GM04504 (cell line): ENCODE measurements at regions not wholly inside any gene's neighbourhood (a gene's known extent, or its start where the extent isn't known, plus 50 kb on each side); places are given as distances from the start of the nearest gene placed in this dataset.

Experiments
- DNase-seq: peaks from one replicate; pipeline ENCODE4 v3.0.0-alpha.2; 2012; ENCODE audit warnings: low read depth

DNA sequence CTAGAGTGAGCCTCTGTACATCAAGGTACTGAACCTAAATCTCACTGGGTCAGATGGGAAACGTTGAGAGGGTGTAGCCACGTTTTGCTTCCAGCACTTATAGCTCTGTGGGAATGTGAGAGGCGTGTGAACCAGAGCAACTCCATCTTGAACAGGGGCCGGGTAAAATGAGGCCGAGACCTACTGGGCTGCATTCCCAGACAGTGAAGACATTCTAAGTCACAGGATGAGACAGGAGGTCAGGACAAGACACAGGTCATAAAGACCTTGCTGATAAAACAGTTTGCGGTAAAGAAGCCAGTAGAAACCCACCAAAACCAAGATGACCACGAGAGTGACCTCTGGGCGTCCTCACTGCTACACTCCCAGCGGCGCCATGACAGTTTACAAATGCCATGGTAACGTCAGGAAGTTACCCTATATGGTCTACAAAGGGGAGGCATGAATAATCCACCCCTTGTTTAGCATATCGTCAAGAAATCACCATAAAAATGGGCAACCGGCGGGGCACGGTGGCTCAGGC is 63.4 kb upstream of the NCOR2 start:
- DNase-seq, result no peak

DNA sequence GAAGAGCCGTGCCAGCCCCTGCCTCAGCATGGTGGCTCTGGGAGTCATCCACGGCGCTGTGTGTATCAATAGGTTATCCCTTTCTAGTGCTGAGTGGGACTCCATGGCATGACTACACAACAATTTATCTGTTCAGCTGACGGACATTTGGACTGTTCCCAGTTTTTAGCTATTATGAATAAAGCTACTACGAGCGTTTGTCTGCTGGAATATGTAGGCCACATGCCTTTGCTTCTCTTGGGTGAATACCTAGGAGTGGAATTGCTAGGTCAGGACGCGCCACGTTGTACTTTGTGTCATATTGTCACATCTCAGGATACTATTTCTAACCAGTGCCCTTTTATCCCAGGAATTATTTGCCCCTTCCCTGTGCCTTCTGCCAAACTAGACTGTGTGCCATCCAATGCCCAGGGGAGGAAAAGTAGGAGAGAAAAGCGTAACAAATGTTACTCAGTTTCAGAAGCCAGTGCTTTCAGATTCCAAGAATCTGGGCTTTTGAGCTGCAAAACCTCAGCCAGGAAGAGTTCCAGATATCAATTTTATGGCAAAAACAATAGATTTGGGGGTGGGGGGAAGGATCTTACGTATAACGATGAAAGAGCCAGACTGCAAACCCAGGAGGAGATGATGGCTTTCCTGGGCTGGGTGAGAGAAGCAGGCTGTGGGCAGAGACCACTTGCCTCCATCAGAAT is 62.5 kb upstream of the NCOR2 start:
- DNase-seq, result no peak

DNA sequence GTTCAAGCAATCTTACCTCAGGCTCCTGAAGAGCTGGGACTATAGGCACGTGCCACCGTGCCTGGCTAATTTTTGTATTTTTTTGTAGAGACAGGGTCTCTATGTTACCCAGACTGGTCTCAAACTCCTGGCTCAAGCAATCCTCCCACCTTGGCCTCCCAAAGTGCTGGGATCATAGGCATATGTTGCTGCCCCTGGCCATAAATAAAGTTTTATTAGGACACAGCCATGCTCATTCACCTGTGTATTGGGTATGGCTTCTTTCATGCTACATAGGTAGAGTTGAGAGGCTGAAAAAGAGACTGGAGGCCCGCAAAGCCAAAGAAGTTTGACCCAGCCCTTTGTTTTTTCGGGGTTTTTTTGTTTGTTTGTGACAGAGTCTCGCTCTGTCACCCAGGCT is 61.7 kb upstream of the NCOR2 start:
- no peak for DNase-seq

DNA sequence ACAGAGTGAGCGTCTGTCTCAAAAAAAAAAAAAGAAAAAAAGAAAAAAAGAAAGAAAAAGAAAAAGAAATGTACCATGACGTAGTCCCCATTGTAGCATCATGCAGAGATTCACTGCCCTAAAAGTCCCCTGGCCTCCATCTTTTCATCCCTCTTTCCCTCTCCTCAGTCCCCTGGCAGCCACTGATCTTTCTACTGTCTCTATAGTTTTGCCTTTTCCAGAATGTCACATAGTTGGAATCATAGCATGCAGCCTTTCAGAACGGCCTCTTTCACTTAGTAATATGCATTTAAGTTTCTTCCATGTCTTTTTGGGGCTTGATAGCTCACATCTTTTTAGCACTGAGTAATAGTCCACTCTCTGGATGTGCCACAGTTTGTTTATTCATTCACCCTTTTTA is 60.5 kb upstream of the NCOR2 start:
- no peak for DNase-seq

- DNase-seq, result peak; percentile 33
Observed at GRCh38 chr12:124626971-124627411, 59.6 kb upstream of the NCOR2 start.

- DNase-seq, result peak; percentile 54
Observed at GRCh38 chr12:124625867-124626675, 58.7 kb upstream of the NCOR2 start.

DNA sequence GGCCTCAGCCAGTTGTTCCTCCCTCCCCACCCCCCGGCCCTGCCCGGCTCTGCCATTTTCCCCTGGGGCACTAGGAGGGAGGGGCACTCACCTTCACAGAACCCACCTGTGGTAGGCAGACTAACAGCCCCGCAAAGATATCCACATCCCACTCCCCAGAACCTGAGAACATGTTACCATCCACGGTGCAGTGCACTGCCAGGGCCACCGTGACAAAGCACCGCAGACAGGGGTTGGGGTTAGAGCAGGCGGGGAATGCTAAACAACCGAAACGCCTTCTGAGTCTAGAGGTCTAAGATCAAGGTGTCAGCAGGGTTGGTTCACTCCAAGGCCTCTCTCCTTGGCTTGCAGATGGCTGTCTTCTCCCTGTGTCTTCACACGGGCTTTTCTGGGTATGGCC is 57.4 kb upstream of the NCOR2 start:
- DNase-seq, result no peak

GRCh38 chr12:124623344-124624035 is 56.1 kb upstream of the NCOR2 start:
- no peak for DNase-seq

- DNase-seq, result no peak
Observed at GRCh38 chr12:124622764-124623163, 55.4 kb upstream of the NCOR2 start.

DNA sequence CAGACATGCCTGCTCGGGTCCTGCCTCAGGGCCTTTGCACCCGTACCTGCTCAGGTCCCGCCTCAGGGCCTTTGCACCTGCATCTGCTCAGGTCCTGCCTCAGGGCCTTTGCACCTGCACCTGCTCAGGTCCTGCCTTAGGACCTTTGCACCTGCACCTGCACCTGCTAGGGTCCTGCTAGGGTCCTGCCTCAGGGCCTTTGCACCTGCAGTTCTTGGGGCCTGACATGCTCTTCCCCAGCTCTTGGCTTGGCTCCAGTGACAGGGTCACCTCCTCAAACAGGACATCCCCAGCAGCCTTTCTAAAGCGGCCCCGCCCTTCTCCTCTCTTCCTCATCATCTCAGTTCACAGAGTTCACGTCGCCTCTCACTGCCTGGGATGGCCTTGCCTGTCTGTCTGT is 54.9 kb upstream of the NCOR2 start:
- no peak for DNase-seq

DNA sequence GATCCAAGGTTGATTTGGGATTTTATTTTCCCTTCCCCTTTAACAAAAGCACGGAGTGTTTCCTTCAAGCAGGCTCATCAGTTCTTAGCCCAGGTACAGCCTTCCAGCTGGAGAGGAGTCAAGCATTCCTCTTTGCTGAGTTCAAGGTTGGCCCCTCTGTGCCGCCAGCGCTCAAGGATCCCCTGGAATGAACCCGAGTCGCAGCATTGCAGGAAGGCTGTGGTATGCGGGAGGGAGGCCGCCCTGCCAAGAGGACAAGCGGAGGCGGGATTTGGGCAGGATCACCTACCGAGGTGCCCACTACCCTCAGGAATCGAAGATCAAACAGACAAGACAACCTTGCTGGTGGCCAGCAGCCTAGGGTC is 53.9 kb upstream of the NCOR2 start:
- no peak for DNase-seq

DNA sequence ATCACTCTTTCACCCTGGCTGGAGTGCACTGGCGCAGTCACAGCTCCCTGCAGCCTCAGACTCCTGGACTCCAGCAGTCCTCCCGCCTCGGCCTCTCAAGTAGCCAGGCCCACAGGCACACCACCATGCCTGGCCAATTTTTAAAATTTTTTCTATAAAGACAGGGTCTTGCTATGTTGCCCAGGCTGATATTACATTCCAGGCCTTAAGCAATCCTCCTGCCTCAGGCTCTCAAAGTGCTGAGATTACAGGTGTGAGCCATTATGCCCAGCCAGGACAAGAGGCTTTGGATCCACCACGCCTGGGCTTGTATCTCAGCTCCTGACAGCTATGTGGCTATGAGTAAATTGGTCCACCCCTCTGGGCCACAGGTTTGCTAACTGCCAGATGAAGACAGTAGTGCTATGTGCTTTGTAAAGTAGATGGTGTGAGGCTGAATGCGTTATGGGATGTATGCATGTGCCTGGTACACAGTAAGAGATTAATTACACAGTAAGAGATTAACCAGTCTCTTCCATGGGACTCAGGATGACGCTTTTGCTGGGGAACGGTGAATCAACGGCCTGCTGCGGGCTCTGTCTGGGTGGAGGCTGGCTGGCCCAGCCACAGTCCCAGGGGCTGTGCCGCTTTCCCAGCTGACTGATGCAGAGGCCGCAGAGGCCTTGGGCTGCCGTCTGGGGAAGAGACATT is 53.3 kb upstream of the NCOR2 start:
- no peak for DNase-seq

- no peak for DNase-seq
Observed at GRCh38 chr12:124618291-124618902, 51.0 kb upstream of the NCOR2 start.

DNA sequence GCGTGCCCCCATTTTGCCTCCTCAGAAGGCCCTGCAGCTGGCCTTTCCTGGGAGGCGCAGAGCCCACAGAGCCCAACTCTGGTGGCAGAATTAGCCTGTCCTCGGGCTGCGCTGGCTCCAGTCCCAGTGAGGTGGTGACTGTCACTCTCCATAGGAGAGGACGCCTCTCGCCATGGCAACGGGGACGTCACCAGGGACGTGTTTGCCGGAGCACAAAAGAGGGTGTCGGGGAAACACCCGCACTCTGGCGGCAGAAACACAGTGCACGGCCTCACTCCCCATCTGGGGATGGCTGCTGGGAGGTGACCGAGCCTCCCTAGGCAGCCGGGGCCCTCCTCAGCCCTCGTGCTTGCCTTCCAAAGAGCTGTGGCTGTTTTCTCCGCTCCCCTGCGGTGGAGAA is 50.2 kb upstream of the NCOR2 start:
- DNase-seq, result no peak
